Hippocampal formation (tissue), 2 donors: ENCODE measurements at regions not wholly inside any gene's neighbourhood (a gene's known extent, or its start where the extent isn't known, plus 50 kb on each side); places are given as distances from the start of the nearest gene placed in this dataset.
"Not testable (repeated sequence)": the region's sequence is repeated elsewhere in the genome, so short reads cannot be mapped to it uniquely, and the experiment has no call there.

Experiments
- DNase-seq, 2 donors: peaks; one replicate each; lab custom pipeline; 2025; lab: John Stamatoyannopoulos, UW

DNA sequence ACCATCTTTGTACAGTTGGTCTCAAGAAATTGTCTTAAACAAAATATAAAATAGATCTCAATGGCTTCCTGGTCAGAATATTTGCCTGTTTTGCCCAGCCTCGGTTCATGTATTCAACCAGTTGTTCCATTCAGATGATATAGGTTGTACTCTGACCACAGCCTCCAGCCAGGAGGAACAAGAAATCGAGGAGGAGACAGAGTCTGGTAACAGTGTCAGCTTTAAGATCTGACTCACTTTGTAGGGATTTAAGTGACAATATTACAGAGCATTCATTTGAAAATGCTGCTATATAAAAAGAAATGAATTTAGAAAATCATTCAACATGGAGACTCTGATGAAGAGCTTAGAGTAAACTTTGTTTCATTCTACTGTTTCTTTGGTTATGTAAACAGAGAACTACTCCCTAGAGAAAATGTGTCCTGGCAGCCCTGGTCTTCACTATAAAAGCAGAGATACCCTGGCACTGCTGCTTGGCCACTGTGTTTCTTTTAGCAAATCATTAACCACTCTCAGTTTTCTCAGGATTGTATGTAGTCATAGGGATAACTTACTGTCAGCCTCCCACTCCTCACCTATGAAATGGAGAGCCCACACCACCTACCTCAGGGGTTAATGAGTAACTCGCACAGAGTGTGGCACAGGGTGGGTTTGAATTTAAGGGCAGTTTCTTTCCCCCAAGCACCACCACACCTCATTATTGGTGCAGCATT lies 53.5 kb downstream of the PAGE2 start:
- no peak for DNase-seq

DNA sequence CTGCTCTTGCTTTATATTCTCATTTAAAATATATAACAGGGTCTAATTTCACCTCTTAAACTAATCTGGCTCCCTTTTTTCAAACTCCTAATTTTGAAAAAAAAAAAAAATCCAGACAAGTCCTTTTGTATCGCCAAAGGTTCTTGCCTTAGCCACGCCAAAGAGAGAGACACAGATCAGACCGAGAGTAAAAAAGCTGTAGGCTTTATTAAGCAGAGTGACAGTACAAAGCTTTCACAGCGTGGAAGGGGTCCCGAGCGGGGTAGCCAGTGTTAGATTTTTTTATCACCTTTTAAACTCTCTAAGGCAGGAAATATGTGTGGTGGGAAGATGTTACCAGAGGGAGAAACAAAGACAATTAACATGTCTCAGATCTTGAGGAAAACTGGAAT lies 54.1 kb downstream of the PAGE2 start:
- DNase-seq: no peak

DNA sequence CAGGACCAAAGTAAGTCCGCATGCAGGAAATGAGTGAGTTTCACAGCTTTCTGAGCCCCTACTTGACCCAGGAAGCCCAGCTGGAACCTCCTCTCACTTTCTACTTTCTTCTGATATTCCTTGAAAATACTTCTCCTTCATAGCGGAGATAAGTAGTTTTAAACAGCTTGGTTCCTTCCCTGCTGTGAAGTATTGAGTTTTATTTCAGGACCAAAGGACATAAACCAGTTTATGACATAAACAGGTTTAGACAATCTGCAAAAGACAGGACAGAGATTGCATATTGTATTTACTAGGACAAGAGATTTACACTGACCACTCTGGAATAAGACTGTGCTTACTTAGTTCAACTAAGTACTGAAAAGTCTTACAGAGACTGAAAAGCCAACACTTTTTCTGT lies 54.8 kb downstream of the PAGE2 start:
- DNase-seq: no peak

DNA sequence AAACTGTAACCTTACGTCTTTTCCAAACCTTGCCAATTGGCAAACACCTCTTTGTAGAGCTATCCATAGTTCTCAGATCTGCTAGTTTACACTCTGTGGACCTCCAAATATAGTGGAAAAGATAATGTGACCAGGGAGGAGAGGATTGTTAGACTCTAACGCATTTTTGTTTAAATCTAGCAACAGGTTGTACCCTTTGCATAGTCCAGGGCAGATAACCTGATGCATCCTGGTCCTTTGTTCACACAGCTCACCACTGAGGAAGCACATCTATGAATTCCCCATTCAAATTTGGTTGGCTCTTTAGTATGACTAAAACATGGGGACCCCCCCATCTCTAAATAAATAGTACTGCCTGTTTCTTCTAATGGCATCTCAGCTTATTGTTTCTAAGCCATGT lies 55.9 kb downstream of the PAGE2 start:
- DNase-seq: no peak

DNA sequence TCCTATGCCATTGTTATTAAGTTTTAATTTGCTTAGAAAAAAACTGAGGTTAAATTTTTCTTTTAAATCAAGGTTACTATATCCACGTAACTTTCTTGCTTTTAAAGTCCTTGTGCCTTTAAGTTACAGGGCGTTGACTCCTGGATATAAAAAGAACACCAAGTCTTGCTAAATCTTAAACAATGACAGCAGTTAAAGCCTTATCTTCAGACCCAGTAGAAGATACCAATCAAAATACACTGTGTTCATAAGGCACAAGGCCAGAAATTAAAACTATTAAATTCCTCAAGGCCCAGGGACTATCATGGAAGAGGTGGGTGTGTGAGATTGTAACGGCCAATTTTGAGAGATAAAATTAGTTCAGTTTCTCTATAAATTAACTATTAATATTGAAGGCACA lies 60.4 kb downstream of the PAGE2 start:
- DNase-seq: no peak

DNA sequence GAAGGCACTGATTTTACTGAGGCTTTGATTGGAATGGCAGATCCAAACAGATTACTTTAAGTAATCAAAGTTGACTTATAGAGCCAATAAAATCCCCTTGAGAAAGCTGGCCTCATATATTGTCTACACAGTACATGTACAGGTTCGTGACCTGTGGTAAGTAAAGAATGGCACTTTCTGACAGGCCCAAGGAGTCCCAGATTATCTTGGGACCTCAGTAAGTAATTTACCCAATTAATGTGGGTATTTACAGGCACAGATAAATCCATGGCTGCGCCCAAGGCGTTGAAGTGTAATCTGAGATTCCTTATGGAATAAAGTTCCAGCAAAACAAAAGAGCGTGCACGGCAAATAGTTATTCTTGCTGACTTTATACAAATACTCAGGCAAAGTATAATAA lies 62.4 kb downstream of the PAGE2 start:
- DNase-seq: no peak

DNA sequence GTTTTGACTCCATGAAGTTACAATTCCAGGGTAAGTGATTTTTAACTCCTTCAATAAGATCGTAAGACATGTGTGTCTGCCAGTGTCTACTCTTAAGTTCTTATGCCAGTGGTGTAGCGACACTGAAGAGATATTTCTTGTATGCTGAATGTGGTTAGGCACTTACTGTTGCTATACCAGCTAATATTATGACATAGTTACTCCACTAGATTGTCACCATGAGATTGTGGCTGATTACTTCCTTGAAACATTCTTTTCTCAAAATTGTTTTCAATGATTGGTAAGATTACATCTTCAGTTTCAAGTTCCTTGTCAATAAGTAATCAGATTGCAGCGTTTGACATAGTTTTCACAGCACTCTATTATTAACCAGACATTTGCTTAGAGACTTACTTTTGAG lies 60.6 kb upstream of the PAGE5 start:
- DNase-seq: no peak

DNA sequence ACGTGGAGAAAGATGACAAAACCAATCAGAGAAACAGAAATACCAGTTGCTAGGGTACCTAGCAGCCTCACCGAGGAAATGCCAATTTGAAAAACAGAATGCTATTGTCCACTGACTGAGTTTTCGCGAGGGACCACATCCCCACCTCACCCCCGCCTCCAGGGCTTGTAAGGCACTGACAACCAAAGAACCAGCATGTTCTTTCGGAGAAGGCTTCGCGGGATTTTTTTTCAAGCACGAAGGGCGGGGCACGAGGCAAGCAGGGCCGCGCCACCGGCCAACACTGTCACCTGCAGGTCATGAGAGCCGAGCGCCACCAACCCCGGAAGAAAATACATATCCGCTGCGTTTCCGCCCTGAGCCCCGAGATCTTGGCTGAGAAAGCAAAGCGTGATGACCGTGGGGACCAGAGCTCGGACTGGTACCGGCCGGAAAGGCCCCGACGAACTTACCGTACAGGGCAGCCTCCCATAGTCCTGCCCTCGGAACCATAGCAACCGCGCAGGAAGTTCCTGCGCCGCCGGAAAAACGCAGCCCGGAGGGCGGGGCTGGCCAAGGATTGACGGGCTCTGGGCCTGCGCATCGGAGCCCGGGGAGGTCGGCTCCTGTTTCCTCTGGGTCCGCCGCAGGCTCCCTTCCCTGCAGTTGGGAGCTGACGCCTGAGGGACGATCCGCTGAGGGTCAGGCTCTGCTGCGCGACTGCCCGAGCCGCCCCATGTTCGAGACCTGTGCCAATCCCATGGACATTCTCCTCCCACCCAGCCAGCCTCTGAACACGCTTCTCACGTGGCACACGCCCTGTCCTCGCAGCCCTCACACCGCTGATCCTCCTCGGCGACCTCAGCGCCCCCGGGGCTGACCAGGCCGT lies 59.2 kb upstream of the PAGE5 start:
- DNase-seq: peak; percentile 83 to 85

DNA sequence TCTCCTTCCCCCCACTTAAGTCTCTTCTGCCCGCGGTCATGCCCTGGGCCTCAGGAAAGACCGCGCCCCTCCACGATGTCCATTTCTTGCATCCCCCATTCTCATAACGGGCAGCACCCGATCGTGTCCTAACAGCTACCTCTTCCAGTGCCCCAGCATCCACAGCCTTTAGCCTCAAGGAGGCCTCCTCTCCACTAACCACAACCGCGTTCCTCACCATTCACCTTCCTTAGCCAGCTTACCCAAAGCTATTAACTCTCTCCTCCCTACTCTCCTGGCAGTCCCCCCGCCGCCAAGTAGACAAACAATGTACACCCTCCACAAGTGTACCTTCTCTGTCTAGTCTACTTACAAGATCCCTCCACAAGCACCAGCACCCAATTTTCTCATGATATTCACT lies 58.6 kb upstream of the PAGE5 start:
- DNase-seq: no peak

DNA sequence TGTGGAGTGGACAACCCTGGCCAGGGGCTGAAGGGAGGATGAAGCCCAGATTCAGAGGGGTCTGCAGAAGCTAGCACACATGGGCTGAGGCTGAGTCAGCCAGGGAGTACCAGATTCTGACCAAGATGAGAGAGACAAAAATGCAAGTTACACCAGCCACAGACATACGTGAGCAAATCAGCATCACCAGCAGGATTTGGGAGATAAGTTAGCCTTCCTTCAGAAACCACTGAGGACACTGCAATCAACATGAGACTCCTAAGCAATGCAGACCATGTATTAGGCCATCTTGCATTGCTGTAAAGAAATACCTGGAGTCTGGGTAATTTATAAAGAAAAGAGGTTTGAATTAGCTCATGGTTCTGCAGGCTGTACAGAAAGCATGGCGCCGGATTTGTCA lies 57.0 kb upstream of the PAGE5 start:
- no peak for DNase-seq

DNA sequence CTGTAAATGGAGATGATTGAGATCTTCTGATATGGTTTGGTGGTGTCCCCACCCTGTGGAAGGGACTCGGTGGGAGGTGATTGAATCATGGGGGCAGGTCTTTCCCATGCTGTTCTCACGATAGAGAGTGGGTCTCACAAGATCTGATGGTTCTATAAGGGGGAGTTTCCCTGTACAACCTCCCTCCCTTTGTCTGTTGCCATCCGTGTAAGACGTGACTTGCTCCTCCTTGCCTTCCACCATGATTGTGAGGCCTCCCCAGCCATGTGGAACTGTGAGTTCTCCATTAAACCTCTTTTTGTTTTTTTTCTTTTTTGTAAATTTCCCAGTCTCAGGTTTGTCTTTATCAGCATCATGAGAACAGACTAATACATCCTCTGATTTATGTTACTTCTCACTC lies 55.1 kb upstream of the PAGE5 start:
- not testable (repeated sequence) for DNase-seq

DNA sequence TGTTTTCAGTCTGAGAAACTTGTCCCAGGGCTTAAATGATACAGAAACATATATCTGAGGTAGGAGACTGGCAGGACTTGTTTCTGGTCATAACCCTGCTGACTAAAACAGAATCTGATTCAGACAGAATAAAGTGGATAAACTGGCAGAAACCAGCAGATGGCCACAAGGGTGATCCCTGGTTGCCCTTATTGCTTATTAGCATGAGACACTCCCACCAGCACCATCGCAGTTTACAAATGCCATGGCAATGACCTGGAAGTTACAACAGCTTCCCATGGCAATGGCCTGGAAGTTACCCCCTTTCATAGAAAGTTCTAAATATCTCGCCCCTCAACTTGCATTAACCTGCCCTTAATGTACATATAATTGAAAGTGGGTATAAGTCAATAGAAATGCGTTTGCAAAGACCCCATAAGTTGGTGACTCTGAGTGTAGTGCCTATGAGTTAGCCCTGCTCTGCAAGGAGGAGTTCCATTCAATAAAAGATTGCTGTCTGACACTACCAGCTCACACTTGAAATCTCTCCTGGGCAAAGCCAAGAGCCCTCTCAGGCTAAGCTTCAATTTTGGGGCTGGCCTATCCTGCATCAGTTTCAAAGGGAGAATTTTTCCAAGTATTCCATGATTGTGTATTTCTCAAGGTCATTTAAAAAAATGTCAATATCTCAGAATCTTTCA lies 52.9 kb upstream of the PAGE5 start:
- no peak for DNase-seq

DNA sequence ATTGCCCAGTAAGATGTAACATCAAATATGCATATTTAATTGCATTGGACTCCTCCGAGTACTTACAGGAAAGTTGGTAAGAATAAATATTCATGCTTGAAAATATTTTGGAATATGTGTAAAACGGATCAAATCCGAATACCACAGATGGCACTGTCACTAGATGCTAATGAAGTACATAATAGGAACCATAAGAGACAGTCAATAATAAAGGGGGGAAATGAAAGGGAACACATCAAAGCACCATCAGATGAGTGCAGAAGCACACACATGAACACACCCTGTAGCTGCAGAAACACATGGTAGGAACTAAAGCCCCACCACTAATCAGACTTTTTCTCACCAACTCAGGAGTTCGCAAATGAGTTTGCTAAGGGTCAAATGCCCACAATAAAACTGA lies 52.2 kb upstream of the PAGE5 start:
- no peak for DNase-seq

DNA sequence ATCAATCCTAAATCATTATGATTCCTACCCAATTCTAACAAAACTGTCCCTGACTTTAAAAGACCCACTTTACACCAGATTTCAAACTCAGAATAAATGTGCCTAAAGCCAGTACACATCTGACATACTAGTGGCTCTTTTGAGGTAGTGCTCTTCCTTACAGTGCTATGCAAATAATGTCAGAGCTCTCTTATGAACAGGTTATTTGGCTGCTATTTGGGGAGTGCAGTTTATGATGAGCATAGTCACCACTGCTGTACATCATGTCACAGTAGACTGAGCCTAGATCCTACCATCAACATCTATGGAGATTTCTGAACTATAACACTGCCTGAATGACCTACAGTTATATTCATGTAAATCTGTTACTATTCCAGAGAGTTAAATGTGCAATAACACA lies 50.4 kb upstream of the PAGE5 start:
- DNase-seq: no peak
